ENCODE measurements at regions not wholly inside any gene's neighbourhood (a gene's known extent, or its start where the extent isn't known, plus 50 kb on each side); places are given as distances from the start of the nearest gene placed in this dataset.

- peak in 1 of 2 donors; percentile 1 for TF ChIP-seq CTCF (conservative IDR thresholded peaks at IDR 0.05 in 1 of 2, IDR thresholded peaks at IDR 0.05 in 1 of 2; ENCODE audit: extremely low read depth in 1 of 2, insufficient read depth in 1 of 2, low read depth in 1 of 2, low read length in 2 of 2)
- no peak for TF ChIP-seq EZH2 (IDR thresholded peaks at IDR 0.05; ENCODE audit: borderline replicate concordance, low read length)
These were observed 160.2 kb upstream of the TBL1XR1 start for GRCh38 chr3:177357352-177358090.

Data from mammary epithelial cell (primary cell).